SK-N-SH (cell line): ENCODE measurements at regions not wholly inside any gene's neighbourhood (a gene's known extent, or its start where the extent isn't known, plus 50 kb on each side); places are given as distances from the start of the nearest gene placed in this dataset.

Experiments
- CTCF ChIA-PET: fragments of 300-600, 350-600 bp; formaldehyde crosslinking; extraction: SDS; loops from one replicate; lab custom pipeline; 2021; lab: Yijun Ruan, JAX
- POLR2A ChIA-PET: fragments of 350-600 bp; sonication (Branson Sonifier 250); formaldehyde crosslinking; extraction: SDS; loops from one replicate; lab custom pipeline; 2020; ENCODE audit warnings: antibody characterized with exemption, inconsistent platforms; lab: Yijun Ruan, JAX
- DNase-seq: peaks from one replicate; pipeline ENCODE4 v3.0.0; 2012
- H2AFZ ChIP-seq: fragments of 200-600 bp; sonication (generic); 2 replicates; pipeline ENCODE4 v1.8.1; 2016; ENCODE audit warnings: antibody characterized with exemption, mild to moderate bottlenecking, low read depth
- H3F3A ChIP-seq: fragments of 200-600 bp; sonication (generic); replicated peaks from 2 replicates; pipeline ENCODE3; 2016; ENCODE audit warnings: antibody characterized with exemption, mild to moderate bottlenecking; ENCODE audit not compliant: insufficient read depth
- H3K27ac ChIP-seq, 2 experiments: fragments of 200-500 bp in 1 of 2; fragments of 200-600 bp in 1 of 2; sonication (Bioruptor generic) in 1 of 2; sonication (generic), shearing (Covaris generic) in 1 of 2; 2 replicates each; pipeline versions ENCODE4 v1.5.1 to v1.6.1; 2014 to 2016; ENCODE audit warnings: low read depth in 2 of 2, inconsistent platforms in 1 of 2, low read length in 1 of 2, mild to moderate bottlenecking in 1 of 2, mixed read lengths in 1 of 2
- H3K27me3 ChIP-seq: fragments of 200-600 bp; sonication (generic), shearing (Covaris generic); 2 replicates; pipeline ENCODE4 v1.6.1; 2016; ENCODE audit warnings: mixed run types; ENCODE audit not compliant: insufficient read depth
- H3K36me3 ChIP-seq, 2 experiments: fragments of 200-500 bp in 1 of 2; fragments of 200-600 bp in 1 of 2; sonication (Bioruptor generic) in 1 of 2; sonication (generic) in 1 of 2; replicated peaks in 1 of 2; 2 replicates each; pipeline versions ENCODE3 to v1.5.1; 2014 to 2016; ENCODE audit warnings: low read length in 1 of 2, mild to moderate bottlenecking in 1 of 2; ENCODE audit not compliant: insufficient read depth in 2 of 2, control insufficient read depth in 1 of 2
- H3K4me1 ChIP-seq, 2 experiments: fragments of 200-500 bp in 1 of 2; fragments of 200-600 bp in 1 of 2; sonication (Bioruptor generic) in 1 of 2; sonication (generic), shearing (Covaris generic) in 1 of 2; 2 replicates each; pipeline versions ENCODE4 v1.5.1 to v1.6.1; 2014 to 2016; ENCODE audit warnings: low read depth in 1 of 2, low read length in 1 of 2, mixed run types in 1 of 2; ENCODE audit not compliant: insufficient read depth in 2 of 2, control insufficient read depth in 1 of 2
- H3K4me2 ChIP-seq: fragments of 200-600 bp; sonication (generic), shearing (Covaris generic); 2 replicates; pipeline ENCODE4 v1.6.1; 2017; ENCODE audit warnings: mixed run types
- H3K4me3 ChIP-seq, 2 experiments: fragments of 200-500 bp in 1 of 2; fragments of 200-600 bp in 1 of 2; sonication (Bioruptor generic) in 1 of 2; sonication (generic), shearing (Covaris generic) in 1 of 2; 2 replicates each; pipeline versions ENCODE4 v1.5.1 to v1.8.1; 2014 to 2016; ENCODE audit warnings: low read depth in 2 of 2, inconsistent platforms in 1 of 2, low read length in 1 of 2, mild to moderate bottlenecking in 1 of 2, mixed read lengths in 1 of 2, moderate library complexity in 1 of 2
- H3K79me2 ChIP-seq: fragments of 200-600 bp; sonication (generic); 2 replicates; pipeline ENCODE4 v1.8.1; 2017; ENCODE audit warnings: mild to moderate bottlenecking; ENCODE audit not compliant: insufficient read depth
- H3K9ac ChIP-seq: fragments of 200-600 bp; sonication (generic); 2 replicates; pipeline ENCODE4 v1.6.1; 2017; ENCODE audit warnings: mixed run types
- H3K9me2 ChIP-seq: fragments of 200-600 bp; sonication (generic); 2 replicates; pipeline ENCODE4 v1.6.1; 2017; ENCODE audit warnings: mixed run types
- H3K9me3 ChIP-seq: fragments of 200-600 bp; sonication (generic); 2 replicates; pipeline ENCODE4 v1.6.1; 2017; ENCODE audit warnings: mixed run types, mild to moderate bottlenecking, moderate library complexity
- H4K20me1 ChIP-seq: fragments of 200-600 bp; sonication (generic); 2 replicates; pipeline ENCODE4 v1.6.1; 2017; ENCODE audit warnings: mild to moderate bottlenecking, mixed run types; ENCODE audit not compliant: insufficient read depth
- CTCF ChIP-seq: fragments of 200-600 bp; sonication (generic); IDR thresholded peaks from 2 replicates; pipeline ENCODE4 v1.6.1; 2017; ENCODE audit warnings: antibody characterized with exemption, mild to moderate bottlenecking, moderate library complexity
- ELF1 ChIP-seq: IDR thresholded peaks from 2 replicates; pipeline ENCODE4 v1.4.0; 2012
- EZH2phosphoT487 ChIP-seq: fragments of 200-600 bp; sonication (generic); IDR thresholded peaks from 2 replicates; pipeline ENCODE4 v1.6.1; 2017; ENCODE audit warnings: low read depth, mixed run types, mild to moderate bottlenecking, antibody characterized with exemption, moderate library complexity, borderline replicate concordance
- GATA2 ChIP-seq: sonication (generic); formaldehyde crosslinking; IDR thresholded peaks from 2 replicates; pipeline ENCODE4 v1.5.0; 2020; ENCODE audit warnings: mild to moderate bottlenecking, missing genetic modification reagents
- IRF3 ChIP-seq: fragments of 150-350 bp; IDR thresholded peaks from 2 replicates; pipeline ENCODE4 v1.6.1; 2016; ENCODE audit warnings: mild to moderate bottlenecking, low read depth, low read length
- MXI1 ChIP-seq: IDR thresholded peaks from 2 replicates; pipeline ENCODE4 v1.6.1; 2012; ENCODE audit warnings: mild to moderate bottlenecking, low read depth, low read length, improper control_type of control experiment
- NFIC ChIP-seq: IDR thresholded peaks from 2 replicates; pipeline ENCODE4 v1.4.0; 2012; ENCODE audit warnings: borderline replicate concordance
- NRF1 ChIP-seq: IDR thresholded peaks from 2 replicates; pipeline ENCODE4 v1.6.1; 2012; ENCODE audit warnings: low read depth, mild to moderate bottlenecking, low read length
- TEAD4 ChIP-seq: IDR thresholded peaks from 2 replicates; pipeline ENCODE4 v1.4.0; 2012; ENCODE audit warnings: mild to moderate bottlenecking, borderline replicate concordance; ENCODE audit not compliant: insufficient read depth
- USF2 ChIP-seq: fragments of 150-350 bp; IDR thresholded peaks from 2 replicates; pipeline ENCODE4 v1.6.1; 2017; ENCODE audit warnings: antibody characterized with exemption, low read length, low read depth, borderline replicate concordance
- WGBS: methylation state at CpG from one replicate; pipeline ENCODE4 v1.1.6; 2017; ENCODE audit warnings: low lambda C conversion rate; 5-methylcytosine and 5-hydroxymethylcytosine counted together

GRCh38 chr6:126195625-126196236 is 144.2 kb upstream of the CENPW start:
- CTCF ChIA-PET, result interaction anchor here (2.2 kb wide), 1 partner anchor 20 kb away, joined by 5 read pairs; no protein-coding TSS in a partner anchor
- H2AFZ ChIP-seq, result no peak overlapping the region
- peaks cover 10% of the 10 kb centered on the region for H3K9me3 ChIP-seq
- no peaks in the 10 kb centered on the region for H3K4me1 ChIP-seq
- no peaks in the 10 kb centered on the region for H3F3A ChIP-seq
- no peaks in the 10 kb centered on the region; the same call in none of the 2 replicates for H3K9me2 ChIP-seq
- H3K4me3 ChIP-seq, result no peak overlapping the region
- POLR2A ChIA-PET, result no interaction called here
- 29% methylated on average over 1 of the region's 1 CpG for WGBS
- H3K36me3 ChIP-seq, result no peaks in the 10 kb centered on the region
- H4K20me1 ChIP-seq, result no peaks in the 10 kb centered on the region
- no peak overlapping the region for H3K4me2 ChIP-seq
- H3K79me2 ChIP-seq, result no peaks in the 10 kb centered on the region
- TF ChIP-seq NFIC, result no peak
- no peak for TF ChIP-seq EZH2phosphoT487
- no peak for TF ChIP-seq IRF3
- TF ChIP-seq GATA2 (CRISPR knock-in tag), result no peak
- no peak for TF ChIP-seq USF2
- no peak for TF ChIP-seq ELF1
- no peak for TF ChIP-seq TEAD4
- no peak for TF ChIP-seq NRF1
- TF ChIP-seq, all 33 proteins: peak for 0
- Histone ChIP-seq H3K27me3 (no peaks in the 10 kb centered on the region), H3K27ac (no peak overlapping the region), H3K9ac (no peak overlapping the region)
- DNase-seq, result no peak

- WGBS, result 43% methylated on average over 2 of the region's 2 CpGs
- H3K4me3 ChIP-seq, result no peak overlapping the region
- H3K27ac ChIP-seq, result no peak overlapping the region
- POLR2A ChIA-PET, result no interaction called here
- H3K9me2 ChIP-seq, result no peaks in the 10 kb centered on the region; the same call in 1 of the 2 replicates
- no peaks in the 10 kb centered on the region for H3K36me3 ChIP-seq
- no peaks in the 10 kb centered on the region for H4K20me1 ChIP-seq
- DNase-seq, result no peak
- no peaks in the 10 kb centered on the region for H3K9me3 ChIP-seq
- no peaks in the 10 kb centered on the region for H3K79me2 ChIP-seq
- CTCF ChIA-PET, result interaction anchor here (1.4 kb wide), 1 partner anchor 12 kb away, joined by 4 read pairs; no protein-coding TSS in a partner anchor
- H3K27me3 ChIP-seq, result no peaks in the 10 kb centered on the region
- TF ChIP-seq CTCF (no peak), MXI1 (no peak)
- no peaks in the 10 kb centered on the region; a peak in 2 of 4 replicates for H3K4me1 ChIP-seq
- H3K4me2 ChIP-seq, result no peak overlapping the region
- no peak overlapping the region for H2AFZ ChIP-seq
- no peak overlapping the region for H3K9ac ChIP-seq
- no peaks in the 10 kb centered on the region for H3F3A ChIP-seq
These were observed 141.3 kb upstream of the CENPW start for GRCh38 chr6:126198631-126199030.
